ENCODE measurements at regions not wholly inside any gene's neighbourhood (a gene's known extent, or its start where the extent isn't known, plus 50 kb on each side); places are given as distances from the start of the nearest gene placed in this dataset.

GRCh38 chr11:15730263-15730994 is 615.7 kb downstream of the INSC start:
- DNase-seq (ENCODE audit: low read depth in 2 of 2), result no peak

GRCh38 chr11:15730995-15731385 is 616.3 kb downstream of the INSC start:
- no peak for DNase-seq (ENCODE audit: low read depth in 2 of 2)

- no peak for DNase-seq (ENCODE audit: low read depth in 2 of 2)
These were observed 620.6 kb downstream of the SOX6 start for GRCh38 chr11:15735706-15736105.

GRCh38 chr11:15737320-15737719 is 619.0 kb downstream of the SOX6 start:
- DNase-seq (ENCODE audit: low read depth in 2 of 2), result no peak

GRCh38 chr11:15738931-15739330 is 617.4 kb downstream of the SOX6 start:
- no peak for DNase-seq (ENCODE audit: low read depth in 2 of 2)

GRCh38 chr11:15742626-15743519 is 613.5 kb downstream of the SOX6 start:
- DNase-seq (ENCODE audit: low read depth in 2 of 2), result no peak

- DNase-seq (ENCODE audit: low read depth in 2 of 2), result no peak
These were observed 611.7 kb downstream of the SOX6 start for GRCh38 chr11:15744693-15745092.

GRCh38 chr11:15745266-15745665 is 611.1 kb downstream of the SOX6 start:
- DNase-seq (ENCODE audit: low read depth in 2 of 2), result no peak

- no peak for DNase-seq (ENCODE audit: low read depth in 2 of 2)
These were observed 608.7 kb downstream of the SOX6 start for GRCh38 chr11:15747671-15748070.

- no peak for DNase-seq (ENCODE audit: low read depth in 2 of 2)
These were observed 608.2 kb downstream of the SOX6 start for GRCh38 chr11:15748132-15748531.

GRCh38 chr11:15748741-15749140 is 607.6 kb downstream of the SOX6 start:
- DNase-seq (ENCODE audit: low read depth in 2 of 2), result no peak

GRCh38 chr11:15750535-15751308 is 605.6 kb downstream of the SOX6 start:
- DNase-seq (ENCODE audit: low read depth in 2 of 2), result no peak

GRCh38 chr11:15754221-15754620 is 602.1 kb downstream of the SOX6 start:
- no peak for DNase-seq (ENCODE audit: low read depth in 2 of 2)

- DNase-seq (ENCODE audit: low read depth in 2 of 2), result no peak
These were observed 599.2 kb downstream of the SOX6 start for GRCh38 chr11:15757048-15757698.

- DNase-seq (ENCODE audit: low read depth in 2 of 2), result no peak
These were observed 597.4 kb downstream of the SOX6 start for GRCh38 chr11:15758857-15759465.

- DNase-seq (ENCODE audit: low read depth in 2 of 2), result no peak
These were observed 595.1 kb downstream of the SOX6 start for GRCh38 chr11:15761235-15761634.

- no peak for DNase-seq (ENCODE audit: low read depth in 2 of 2)
These were observed 592.0 kb downstream of the SOX6 start for GRCh38 chr11:15764326-15764725.

GRCh38 chr11:15764948-15765347 is 591.4 kb downstream of the SOX6 start:
- no peak for DNase-seq (ENCODE audit: low read depth in 2 of 2)

- DNase-seq (ENCODE audit: low read depth in 2 of 2), result no peak
These were observed 590.8 kb downstream of the SOX6 start for GRCh38 chr11:15765530-15765929.

- no peak for DNase-seq (ENCODE audit: low read depth in 2 of 2)
These were observed 588.0 kb downstream of the SOX6 start for GRCh38 chr11:15768321-15768720.

- no peak for DNase-seq (ENCODE audit: low read depth in 2 of 2)
These were observed 587.1 kb downstream of the SOX6 start for GRCh38 chr11:15769203-15769602.

Measured in stimulated activated CD8-positive, alpha-beta memory T cell treated with anti-CD3 and anti-CD28 coated beads, Interleukin-7, amount 100 ng/mL, for 1 hour (primary cell).